GM21515 (cell line): ENCODE measurements at regions not wholly inside any gene's neighbourhood (a gene's known extent, or its start where the extent isn't known, plus 50 kb on each side); places are given as distances from the start of the nearest gene placed in this dataset.
"Not testable (repeated sequence)": the region's sequence is repeated elsewhere in the genome, so short reads cannot be mapped to it uniquely, and the experiment has no call there.

Source experiments
- ATAC-seq: cut with Tn5 transposase; IDR thresholded peaks from one replicate; pipeline ENCODE4 v1.9.1; 2021; ENCODE audit not compliant: unreplicated experiment

GRCh38 chrY:18325499-18326279 lies 220.8 kb upstream of the HSFY1 start:
- ATAC-seq = not testable (repeated sequence)

DNA sequence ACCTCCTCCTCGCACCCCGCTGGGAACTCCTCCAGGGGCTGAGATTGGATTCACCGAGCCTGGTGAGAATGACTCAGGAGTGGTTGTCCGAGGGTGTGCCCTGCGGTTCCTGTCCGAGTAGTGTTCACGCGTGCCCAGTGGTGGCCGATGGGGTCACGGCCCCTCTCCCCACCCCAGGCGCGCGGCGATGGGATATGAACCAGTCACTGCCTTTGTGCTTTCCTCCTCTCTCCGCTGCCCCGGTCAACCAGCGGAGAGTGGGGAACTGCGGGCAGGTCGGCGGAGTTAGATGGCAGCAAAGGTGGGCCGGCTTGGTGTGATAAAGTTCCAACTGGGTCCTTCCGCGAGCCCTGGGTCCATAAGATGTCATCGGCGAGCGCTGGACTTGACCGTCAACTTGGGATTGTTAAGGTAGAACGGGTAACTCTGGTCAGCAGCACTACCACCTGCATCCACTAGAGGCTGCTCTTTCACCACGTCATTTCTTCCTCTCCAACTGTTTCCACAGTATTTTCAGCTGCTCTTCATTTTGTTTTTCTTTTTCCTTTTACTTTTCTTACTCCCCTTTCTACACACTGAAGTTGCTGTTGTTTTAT lies 220.1 kb upstream of the HSFY1 start:
- ATAC-seq = peak; percentile 88

DNA sequence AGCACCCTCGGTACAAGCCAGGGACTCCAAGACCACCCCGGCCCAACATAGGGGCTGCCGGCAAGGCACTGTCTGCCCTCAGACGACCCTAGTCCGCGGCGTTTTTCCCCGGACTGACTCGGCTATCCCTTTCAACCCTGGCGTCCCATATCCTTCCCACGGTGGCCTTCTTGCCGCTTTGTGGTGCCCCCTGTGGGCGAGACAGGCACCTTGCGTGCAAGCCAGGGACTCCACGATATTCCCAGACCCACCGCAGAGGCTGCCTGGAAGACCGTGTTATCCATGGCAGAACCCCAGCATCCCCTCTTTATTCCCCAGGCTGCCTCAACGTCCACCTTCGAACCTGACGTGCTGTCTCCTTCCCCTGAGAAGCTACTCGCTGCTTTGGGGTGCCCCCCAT lies 204.0 kb upstream of the HSFY1 start:
- not testable (repeated sequence) for ATAC-seq
